GM23338 (cell line): ENCODE measurements at regions not wholly inside any gene's neighbourhood (a gene's known extent, or its start where the extent isn't known, plus 50 kb on each side); places are given as distances from the start of the nearest gene placed in this dataset.

Experiments
- CREB1 ChIP-seq: fragments of 250-450 bp; sonication (Bioruptor Pico); IDR thresholded peaks from 2 replicates; pipeline ENCODE4 v1.5.0; 2020; ENCODE audit warnings: low read depth, mild to moderate bottlenecking, moderate library complexity
- CTCF ChIP-seq, 2 experiments: fragments of 200-600 bp in 1 of 2; sonication (generic) in 1 of 2; conservative IDR thresholded peaks; 2 replicates each; pipeline versions ENCODE4 v1.5.1 to v1.6.1; 2016 to 2017; ENCODE audit warnings: antibody characterized with exemption in 2 of 2, low read depth in 2 of 2, mild to moderate bottlenecking in 2 of 2, moderate library complexity in 1 of 2
- EZH2 ChIP-seq: fragments of 200-600 bp; sonication (generic); IDR thresholded peaks from one replicate; pipeline ENCODE4 v1.8.0; 2017; ENCODE audit warnings: antibody characterized with exemption, mild to moderate bottlenecking, low read depth; ENCODE audit not compliant: unreplicated experiment
- EZH2phosphoT487 ChIP-seq: fragments of 200-600 bp; sonication (generic); IDR thresholded peaks from one replicate; pipeline ENCODE4 v1.8.1; 2018; ENCODE audit warnings: antibody characterized with exemption; ENCODE audit not compliant: unreplicated experiment
- JUNB ChIP-seq: IDR thresholded peaks from one replicate; pipeline ENCODE4 v1.6.1; 2016; ENCODE audit warnings: antibody characterized with exemption; ENCODE audit not compliant: unreplicated experiment
- NANOG ChIP-seq: IDR thresholded peaks from 2 replicates; pipeline ENCODE4 v1.6.1; 2016; ENCODE audit warnings: antibody characterized with exemption, borderline replicate concordance
- POLR2AphosphoS5 ChIP-seq: IDR thresholded peaks from 2 replicates; pipeline ENCODE4 v1.6.1; 2016; ENCODE audit warnings: antibody characterized with exemption, low read depth
- REST ChIP-seq: IDR thresholded peaks from one replicate; pipeline ENCODE4 v1.6.1; 2018; ENCODE audit warnings: antibody characterized with exemption; ENCODE audit not compliant: unreplicated experiment
- STAT1 ChIP-seq: IDR thresholded peaks from one replicate; pipeline ENCODE4 v1.6.1; 2016; ENCODE audit warnings: antibody characterized with exemption; ENCODE audit not compliant: unreplicated experiment
- ZNF114 ChIP-seq: fragments of 250-450 bp; sonication (Bioruptor Pico); IDR thresholded peaks from 2 replicates; pipeline ENCODE4 v1.5.0; 2020; ENCODE audit warnings: mild to moderate bottlenecking, moderate library complexity
- ZNF331 ChIP-seq: fragments of 250-450 bp; sonication (Bioruptor Pico); IDR thresholded peaks from 2 replicates; pipeline ENCODE4 v1.5.0; 2020; ENCODE audit warnings: low read depth, mild to moderate bottlenecking, moderate library complexity
- TF ChIP-seq, protein P1 (sequence below): fragments of 250-450 bp; sonication (Bioruptor Pico); IDR thresholded peaks from 2 replicates; pipeline ENCODE4 v1.5.0; 2020; ENCODE audit warnings: mild to moderate bottlenecking, moderate library complexity

DNA sequence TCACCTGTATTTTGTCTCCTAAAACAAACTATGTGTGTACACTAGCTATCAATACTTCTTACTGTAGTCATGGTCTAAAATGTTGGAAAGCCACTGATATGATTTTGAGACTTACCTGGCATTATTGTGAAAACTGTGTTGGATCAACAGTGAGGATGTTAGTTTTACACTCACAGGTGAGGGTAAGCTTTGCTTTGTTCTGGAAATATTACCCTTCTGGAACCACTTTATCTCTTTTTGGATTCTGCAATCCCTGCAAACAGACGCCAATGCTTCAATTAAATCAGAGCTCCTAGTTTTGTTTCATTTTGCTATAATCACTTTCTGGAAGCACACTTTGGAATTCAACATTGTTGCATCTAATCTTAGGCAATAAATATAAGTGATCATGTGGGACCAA, 223.3 kb downstream of the RPS29 start (continued):
- TF ChIP-seq, protein P1, sequence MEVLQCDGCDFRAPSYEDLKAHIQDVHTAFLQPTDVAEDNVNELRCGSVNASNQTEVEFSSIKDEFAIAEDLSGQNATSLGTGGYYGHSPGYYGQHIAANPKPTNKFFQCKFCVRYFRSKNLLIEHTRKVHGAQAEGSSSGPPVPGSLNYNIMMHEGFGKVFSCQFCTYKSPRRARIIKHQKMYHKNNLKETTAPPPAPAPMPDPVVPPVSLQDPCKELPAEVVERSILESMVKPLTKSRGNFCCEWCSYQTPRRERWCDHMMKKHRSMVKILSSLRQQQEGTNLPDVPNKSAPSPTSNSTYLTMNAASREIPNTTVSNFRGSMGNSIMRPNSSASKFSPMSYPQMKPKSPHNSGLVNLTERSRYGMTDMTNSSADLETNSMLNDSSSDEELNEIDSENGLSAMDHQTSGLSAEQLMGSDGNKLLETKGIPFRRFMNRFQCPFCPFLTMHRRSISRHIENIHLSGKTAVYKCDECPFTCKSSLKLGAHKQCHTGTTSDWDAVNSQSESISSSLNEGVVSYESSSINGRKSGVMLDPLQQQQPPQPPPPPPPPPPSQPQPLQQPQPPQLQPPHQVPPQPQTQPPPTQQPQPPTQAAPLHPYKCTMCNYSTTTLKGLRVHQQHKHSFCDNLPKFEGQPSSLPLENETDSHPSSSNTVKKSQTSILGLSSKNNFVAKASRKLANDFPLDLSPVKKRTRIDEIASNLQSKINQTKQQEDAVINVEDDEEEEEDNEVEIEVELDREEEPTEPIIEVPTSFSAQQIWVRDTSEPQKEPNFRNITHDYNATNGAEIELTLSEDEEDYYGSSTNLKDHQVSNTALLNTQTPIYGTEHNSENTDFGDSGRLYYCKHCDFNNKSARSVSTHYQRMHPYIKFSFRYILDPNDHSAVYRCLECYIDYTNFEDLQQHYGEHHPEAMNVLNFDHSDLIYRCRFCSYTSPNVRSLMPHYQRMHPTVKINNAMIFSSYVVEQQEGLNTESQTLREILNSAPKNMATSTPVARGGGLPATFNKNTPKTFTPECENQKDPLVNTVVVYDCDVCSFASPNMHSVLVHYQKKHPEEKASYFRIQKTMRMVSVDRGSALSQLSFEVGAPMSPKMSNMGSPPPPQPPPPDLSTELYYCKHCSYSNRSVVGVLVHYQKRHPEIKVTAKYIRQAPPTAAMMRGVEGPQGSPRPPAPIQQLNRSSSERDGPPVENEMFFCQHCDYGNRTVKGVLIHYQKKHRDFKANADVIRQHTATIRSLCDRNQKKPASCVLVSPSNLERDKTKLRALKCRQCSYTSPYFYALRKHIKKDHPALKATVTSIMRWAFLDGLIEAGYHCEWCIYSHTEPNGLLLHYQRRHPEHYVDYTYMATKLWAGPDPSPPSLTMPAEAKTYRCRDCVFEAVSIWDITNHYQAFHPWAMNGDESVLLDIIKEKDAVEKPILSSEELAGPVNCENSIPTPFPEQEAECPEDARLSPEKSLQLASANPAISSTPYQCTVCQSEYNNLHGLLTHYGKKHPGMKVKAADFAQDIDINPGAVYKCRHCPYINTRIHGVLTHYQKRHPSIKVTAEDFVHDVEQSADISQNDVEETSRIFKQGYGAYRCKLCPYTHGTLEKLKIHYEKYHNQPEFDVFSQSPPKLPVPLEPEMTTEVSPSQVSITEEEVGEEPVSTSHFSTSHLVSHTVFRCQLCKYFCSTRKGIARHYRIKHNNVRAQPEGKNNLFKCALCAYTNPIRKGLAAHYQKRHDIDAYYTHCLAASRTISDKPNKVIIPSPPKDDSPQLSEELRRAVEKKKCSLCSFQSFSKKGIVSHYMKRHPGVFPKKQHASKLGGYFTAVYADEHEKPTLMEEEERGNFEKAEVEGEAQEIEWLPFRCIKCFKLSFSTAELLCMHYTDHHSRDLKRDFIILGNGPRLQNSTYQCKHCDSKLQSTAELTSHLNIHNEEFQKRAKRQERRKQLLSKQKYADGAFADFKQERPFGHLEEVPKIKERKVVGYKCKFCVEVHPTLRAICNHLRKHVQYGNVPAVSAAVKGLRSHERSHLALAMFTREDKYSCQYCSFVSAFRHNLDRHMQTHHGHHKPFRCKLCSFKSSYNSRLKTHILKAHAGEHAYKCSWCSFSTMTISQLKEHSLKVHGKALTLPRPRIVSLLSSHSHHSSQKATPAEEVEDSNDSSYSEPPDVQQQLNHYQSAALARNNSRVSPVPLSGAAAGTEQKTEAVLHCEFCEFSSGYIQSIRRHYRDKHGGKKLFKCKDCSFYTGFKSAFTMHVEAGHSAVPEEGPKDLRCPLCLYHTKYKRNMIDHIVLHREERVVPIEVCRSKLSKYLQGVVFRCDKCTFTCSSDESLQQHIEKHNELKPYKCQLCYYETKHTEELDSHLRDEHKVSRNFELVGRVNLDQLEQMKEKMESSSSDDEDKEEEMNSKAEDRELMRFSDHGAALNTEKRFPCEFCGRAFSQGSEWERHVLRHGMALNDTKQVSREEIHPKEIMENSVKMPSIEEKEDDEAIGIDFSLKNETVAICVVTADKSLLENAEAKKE (CRISPR knock-in tag), result no peak
- TF ChIP-seq JUNB, result no peak
- TF ChIP-seq ZNF114 (CRISPR knock-in tag), result no peak
- TF ChIP-seq EZH2phosphoT487, result no peak
- TF ChIP-seq POLR2AphosphoS5, result no peak
- TF ChIP-seq NANOG, result no peak
- no peak for TF ChIP-seq CREB1 (CRISPR knock-in tag)
- no peak for TF ChIP-seq ZNF331
- TF ChIP-seq EZH2, result no peak
- no peak for TF ChIP-seq STAT1
- no peak for TF ChIP-seq REST
- no peak for TF ChIP-seq CTCF (conservative IDR thresholded peaks at IDR 0.05; ENCODE audit: low read depth in 2 of 2)
